Activated CD8-positive, alpha-beta T cell treated with anti-CD3 and anti-CD28 coated beads for 36 hours (primary cell): ENCODE measurements at regions not wholly inside any gene's neighbourhood (a gene's known extent, or its start where the extent isn't known, plus 50 kb on each side); places are given as distances from the start of the nearest gene placed in this dataset.
"Not testable (repeated sequence)": the region's sequence is repeated elsewhere in the genome, so short reads cannot be mapped to it uniquely, and the experiment has no call there.

ENCODE experiments used
- ATAC-seq: fragments of 200-7000 bp; cut with Tn5 transposase; one replicate; pipeline ENCODE4 v1.10.0; 2021; ENCODE audit warnings: mild to moderate bottlenecking, moderate library complexity
- CTCF ChIA-PET: fragments of 350-600 bp; sonication (Branson Sonifier 250); formaldehyde crosslinking; loops from one replicate; lab custom pipeline; 2021; ENCODE audit warnings: antibody characterized with exemption; lab: Charles Lee
- POLR2A ChIA-PET: fragments of 350-600 bp; sonication (Branson Sonifier 250); formaldehyde crosslinking; loops from one replicate; lab custom pipeline; 2021; ENCODE audit warnings: antibody characterized with exemption; lab: Charles Lee
- DNase-seq: peaks from one replicate; pipeline ENCODE4 v3.0.0-alpha.2; 2020
- H3K27ac Mint-ChIP-seq: one replicate; pipeline ENCODE4 v1.8.0; 2021; ENCODE audit warnings: mild to moderate bottlenecking, mixed read lengths
- H3K27me3 Mint-ChIP-seq: one replicate; pipeline ENCODE4 v1.8.0; 2021; ENCODE audit warnings: mixed read lengths
- H3K36me3 Mint-ChIP-seq: one replicate; pipeline ENCODE4 v1.8.0; 2021; ENCODE audit warnings: low read depth, mixed read lengths
- H3K4me1 Mint-ChIP-seq: one replicate; pipeline ENCODE4 v1.8.0; 2021; ENCODE audit warnings: low read depth, mixed read lengths
- H3K4me3 Mint-ChIP-seq: one replicate; pipeline ENCODE4 v1.8.0; 2021; ENCODE audit warnings: mild to moderate bottlenecking, moderate library complexity, mixed read lengths
- H3K9me3 Mint-ChIP-seq: one replicate; pipeline ENCODE4 v1.8.0; 2021; ENCODE audit warnings: mixed read lengths
- CTCF ChIP-seq: fragments of 200-600 bp; IDR thresholded peaks from one replicate; pipeline ENCODE4 v1.8.0; 2022; ENCODE audit warnings: antibody characterized with exemption, mild to moderate bottlenecking
- intact Hi-C: fragments of 100-400 bp; cut with micrococcal nuclease; formaldehyde crosslinking; loops from one replicate; pipeline ENCODE4 v1.10.0; 2022

- POLR2A ChIA-PET: no interaction called here
- intact Hi-C loops: no loop called here
- no peaks in the 10 kb centered on the region for H3K9me3 Mint-ChIP-seq
Measured at GRCh38 chr17:13157656-13158055, 139.8 kb upstream of the ELAC2 start.

GRCh38 chr17:13154930-13155329, 137.1 kb upstream of the ELAC2 start:
- intact Hi-C loops: no loop called here
- ATAC-seq: no peak
- Mint-ChIP-seq H3K27me3 (peaks cover 1% of the 10 kb centered on the region), H3K36me3 (no peaks in the 10 kb centered on the region), H3K4me1 (no peaks in the 10 kb centered on the region), H3K4me3 (no peak overlapping the region), H3K9me3 (peaks cover 1% of the 10 kb centered on the region), H3K27ac (no peak overlapping the region)
- ChIA-PET CTCF (no interaction called here), POLR2A (no interaction called here)
- DNase-seq: no peak
- no peak for TF ChIP-seq CTCF

More at GRCh38 chr17:13157656-13158055, 139.8 kb upstream of the ELAC2 start:
- DNase-seq (no peak), ATAC-seq (no peak)
- CTCF ChIA-PET: no interaction called here
- peaks cover 2% of the 10 kb centered on the region for H3K27me3 Mint-ChIP-seq
- H3K36me3 Mint-ChIP-seq: no peaks in the 10 kb centered on the region
- no peaks in the 10 kb centered on the region for H3K4me1 Mint-ChIP-seq
- H3K27ac Mint-ChIP-seq: no peak overlapping the region
- no peak overlapping the region for H3K4me3 Mint-ChIP-seq
- TF ChIP-seq CTCF: no peak

- CTCF ChIA-PET: no interaction called here
- H3K4me1 Mint-ChIP-seq: no peaks in the 10 kb centered on the region
- intact Hi-C loops: no loop called here
- ATAC-seq (no peak), DNase-seq (no peak)
- H3K9me3 Mint-ChIP-seq: peaks cover 1% of the 10 kb centered on the region
- H3K27ac Mint-ChIP-seq: no peak overlapping the region
- POLR2A ChIA-PET: no interaction called here
- H3K36me3 Mint-ChIP-seq: no peaks in the 10 kb centered on the region
- no peak overlapping the region for H3K4me3 Mint-ChIP-seq
- peaks cover 1% of the 10 kb centered on the region for H3K27me3 Mint-ChIP-seq
- no peak for TF ChIP-seq CTCF
Measured at GRCh38 chr17:13154398-13154797, 136.6 kb upstream of the ELAC2 start.

GRCh38 chr17:13153036-13153435, 135.2 kb upstream of the ELAC2 start:
- intact Hi-C loops: no loop called here
- H3K27me3 Mint-ChIP-seq: peaks cover 5% of the 10 kb centered on the region
- no peak for TF ChIP-seq CTCF
- H3K4me1 Mint-ChIP-seq: no peaks in the 10 kb centered on the region
- CTCF ChIA-PET: no interaction called here
- ATAC-seq (no peak), DNase-seq (no peak)
- no peak overlapping the region for H3K4me3 Mint-ChIP-seq
- POLR2A ChIA-PET: no interaction called here
- H3K36me3 Mint-ChIP-seq: no peaks in the 10 kb centered on the region
- H3K9me3 Mint-ChIP-seq: peaks cover 1% of the 10 kb centered on the region
- H3K27ac Mint-ChIP-seq: no peak overlapping the region

GRCh38 chr17:13152501-13152900, 134.7 kb upstream of the ELAC2 start:
- no peak for ATAC-seq
- intact Hi-C loops: no loop called here

GRCh38 chr17:13150738-13151137, 132.9 kb upstream of the ELAC2 start:
- DNase-seq, H3K4me1 Mint-ChIP-seq, ATAC-seq, H3K27ac Mint-ChIP-seq, H3K27me3 Mint-ChIP-seq, POLR2A ChIA-PET, intact Hi-C loops, H3K9me3 Mint-ChIP-seq, CTCF ChIA-PET, H3K36me3 Mint-ChIP-seq, H3K4me3 Mint-ChIP-seq: not testable (repeated sequence)

More at GRCh38 chr17:13152501-13152900, 134.7 kb upstream of the ELAC2 start:
- no peak for TF ChIP-seq CTCF
- peaks cover 1% of the 10 kb centered on the region for H3K9me3 Mint-ChIP-seq
- H3K4me3 Mint-ChIP-seq: no peak overlapping the region
- no peaks in the 10 kb centered on the region for H3K4me1 Mint-ChIP-seq
- CTCF ChIA-PET: no interaction called here
- DNase-seq: no peak
- no peak overlapping the region for H3K27ac Mint-ChIP-seq
- no peaks in the 10 kb centered on the region for H3K36me3 Mint-ChIP-seq
- POLR2A ChIA-PET: no interaction called here
- peaks cover 5% of the 10 kb centered on the region for H3K27me3 Mint-ChIP-seq
